Loucy (cell line): ENCODE measurements at regions not wholly inside any gene's neighbourhood (a gene's known extent, or its start where the extent isn't known, plus 50 kb on each side); places are given as distances from the start of the nearest gene placed in this dataset.
"Not testable (repeated sequence)": the region's sequence is repeated elsewhere in the genome, so short reads cannot be mapped to it uniquely, and the experiment has no call there.

Source experiments
- H2AFZ ChIP-seq: fragments of 200-600 bp; sonication (generic); 2 replicates; pipeline ENCODE4 v1.6.0; 2016; ENCODE audit warnings: antibody characterized with exemption, mild to moderate bottlenecking, low read length, moderate library complexity
- H3F3A ChIP-seq: fragments of 200-600 bp; 2 replicates; pipeline ENCODE4 v1.6.0; 2016; ENCODE audit warnings: antibody characterized with exemption, low read depth, mild to moderate bottlenecking
- H3K27me3 ChIP-seq: fragments of 200-600 bp; sonication (generic); 2 replicates; pipeline ENCODE4 v1.6.1; 2014; ENCODE audit warnings: low read length, mild to moderate bottlenecking; ENCODE audit not compliant: insufficient read depth, poor library complexity, severe bottlenecking
- H3K36me3 ChIP-seq: fragments of 200-600 bp; sonication (generic); 2 replicates; pipeline ENCODE4 v1.6.1; 2016; ENCODE audit warnings: low read length; ENCODE audit not compliant: insufficient read depth
- H3K4me1 ChIP-seq: fragments of 200-600 bp; sonication (generic); 2 replicates; pipeline ENCODE4 v1.5.1; 2014; ENCODE audit warnings: low read length, mild to moderate bottlenecking; ENCODE audit not compliant: insufficient read depth, poor library complexity, severe bottlenecking
- H3K4me2 ChIP-seq: fragments of 200-600 bp; sonication (generic); 2 replicates; pipeline ENCODE4 v1.6.0; 2014; ENCODE audit warnings: antibody characterized with exemption, low read length, low read depth, mild to moderate bottlenecking; ENCODE audit not compliant: poor library complexity, severe bottlenecking
- H3K4me3 ChIP-seq: fragments of 200-600 bp; sonication (generic); 2 replicates; pipeline ENCODE4 v1.5.1; 2014; ENCODE audit warnings: low read length, mild to moderate bottlenecking, mixed read lengths; ENCODE audit not compliant: poor library complexity, severe bottlenecking
- H3K79me2 ChIP-seq: fragments of 200-600 bp; sonication (generic); 2 replicates; pipeline ENCODE4 v1.6.1; 2014; ENCODE audit warnings: low read length; ENCODE audit not compliant: insufficient read depth
- H3K9ac ChIP-seq: fragments of 200-600 bp; sonication (generic); 2 replicates; pipeline ENCODE4 v1.6.0; 2014; ENCODE audit warnings: mild to moderate bottlenecking, low read depth, low read length, moderate library complexity; ENCODE audit not compliant: poor library complexity, severe bottlenecking
- H3K9me2 ChIP-seq: fragments of 200-600 bp; sonication (generic); replicated peaks from 2 replicates; pipeline ENCODE4 v1.6.1; 2016; ENCODE audit warnings: low read depth, low read length, mixed read lengths
- H3K9me3 ChIP-seq: fragments of 200-600 bp; sonication (generic); 2 replicates; pipeline ENCODE4 v1.6.1; 2014; ENCODE audit warnings: mild to moderate bottlenecking, antibody characterized with exemption, low read length, low read depth; ENCODE audit not compliant: insufficient read depth
- H4K20me1 ChIP-seq: fragments of 200-600 bp; sonication (generic); 2 replicates; pipeline ENCODE4 v1.6.0; 2014; ENCODE audit warnings: antibody characterized with exemption, low read length, mild to moderate bottlenecking; ENCODE audit not compliant: insufficient read depth, poor library complexity, severe bottlenecking
- CTCF ChIP-seq: fragments of 200-600 bp; sonication (generic); conservative IDR thresholded peaks from 2 replicates; pipeline ENCODE4 v1.5.1; 2014; ENCODE audit warnings: mild to moderate bottlenecking, antibody characterized with exemption, low read length
- EZH2phosphoT487 ChIP-seq: fragments of 200-600 bp; IDR thresholded peaks from 2 replicates; pipeline ENCODE4 v1.6.1; 2018; ENCODE audit warnings: antibody characterized with exemption, mild to moderate bottlenecking, moderate library complexity, borderline replicate concordance

DNA sequence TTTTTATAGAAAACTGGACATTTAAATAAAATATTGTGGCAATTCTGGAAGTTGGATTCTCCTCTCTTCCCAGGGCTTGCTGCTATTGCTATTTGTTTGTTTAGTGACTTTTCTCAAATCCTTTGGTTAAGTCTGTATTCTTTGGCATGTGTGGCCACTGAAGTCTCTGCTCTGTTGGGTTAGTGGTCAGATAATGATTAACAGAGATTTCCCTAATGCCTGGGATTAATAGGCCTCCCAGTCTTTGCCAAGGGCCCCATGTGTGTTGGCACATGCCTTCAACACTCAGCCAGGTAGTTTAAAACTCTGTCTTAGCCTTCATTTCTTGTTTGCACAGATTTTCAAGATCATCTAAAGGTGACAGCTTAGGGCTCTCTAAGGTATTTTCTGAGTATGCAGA is 92.8 kb upstream of the EPB41L4A start:
- no peaks in the 10 kb centered on the region for H3K4me1 ChIP-seq
- H3K9me2 ChIP-seq, result no peaks in the 10 kb centered on the region
- no peaks in the 10 kb centered on the region for H4K20me1 ChIP-seq
- no peak overlapping the region for H2AFZ ChIP-seq
- H3K27me3 ChIP-seq, result no peaks in the 10 kb centered on the region
- H3K79me2 ChIP-seq, result no peaks in the 10 kb centered on the region
- H3F3A ChIP-seq, result no peaks in the 10 kb centered on the region
- H3K9me3 ChIP-seq, result no peaks in the 10 kb centered on the region
- TF ChIP-seq EZH2phosphoT487, result no peak
- no peak for TF ChIP-seq CTCF
- H3K4me2 ChIP-seq, result no peak overlapping the region
- no peak overlapping the region for H3K4me3 ChIP-seq
- no peaks in the 10 kb centered on the region for H3K36me3 ChIP-seq
- H3K9ac ChIP-seq, result no peak overlapping the region

DNA sequence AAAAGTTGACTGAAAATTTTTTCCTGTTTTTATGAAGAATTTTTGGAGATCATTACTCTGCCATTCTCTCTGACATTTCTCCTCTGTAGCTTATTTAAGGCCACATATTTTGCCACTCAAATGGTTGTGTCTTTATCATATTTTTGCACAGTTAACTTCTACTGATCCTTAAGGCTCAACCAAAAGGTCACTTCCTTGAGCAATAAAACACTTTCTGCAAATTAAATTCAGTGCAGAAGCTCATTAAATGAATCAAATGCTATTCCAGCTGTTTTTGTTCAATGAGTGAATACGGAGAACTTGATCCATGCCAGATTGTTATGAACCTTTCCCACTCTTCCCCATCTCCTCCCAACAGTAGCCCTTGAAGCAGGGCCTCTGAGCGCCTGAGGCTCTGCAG is 93.8 kb upstream of the EPB41L4A start:
- no peak for TF ChIP-seq EZH2phosphoT487
- TF ChIP-seq CTCF, result no peak
- no peaks in the 10 kb centered on the region for H4K20me1 ChIP-seq
- no peaks in the 10 kb centered on the region for H3F3A ChIP-seq

DNA sequence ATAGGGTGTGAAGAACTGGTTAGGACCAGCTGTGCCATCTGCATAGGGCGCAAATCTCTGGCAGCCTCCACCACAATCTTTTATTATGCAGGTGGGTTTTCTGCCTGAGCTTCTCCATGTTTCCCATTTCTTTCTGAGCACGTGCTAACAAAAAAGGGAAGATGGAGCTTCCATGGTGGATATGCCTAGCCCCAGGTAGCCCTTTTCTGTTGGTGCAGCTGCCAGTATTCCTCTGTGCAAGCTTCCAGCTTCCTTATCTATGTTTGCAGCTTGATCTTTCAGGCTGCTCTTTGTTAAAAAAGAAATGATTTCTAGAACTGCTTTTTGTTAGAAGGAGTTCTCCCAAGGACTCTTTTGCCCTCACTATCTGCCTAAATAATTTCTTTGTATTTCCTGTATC is 95.0 kb upstream of the EPB41L4A start:
- H2AFZ ChIP-seq, result no peak overlapping the region
- no peaks in the 10 kb centered on the region for H3F3A ChIP-seq
- no peaks in the 10 kb centered on the region for H3K27me3 ChIP-seq
- no peak overlapping the region for H3K4me3 ChIP-seq
- no peaks in the 10 kb centered on the region for H3K4me1 ChIP-seq
- no peak overlapping the region for H3K4me2 ChIP-seq
- TF ChIP-seq CTCF (no peak), EZH2phosphoT487 (no peak)
- no peaks in the 10 kb centered on the region for H3K36me3 ChIP-seq
- no peaks in the 10 kb centered on the region for H3K9me3 ChIP-seq
- H3K9ac ChIP-seq, result no peak overlapping the region
- no peaks in the 10 kb centered on the region for H3K79me2 ChIP-seq
- no peaks in the 10 kb centered on the region for H3K9me2 ChIP-seq
- H4K20me1 ChIP-seq, result no peaks in the 10 kb centered on the region

More for the DNA sequence above, 93.8 kb upstream of the EPB41L4A start:
- Histone ChIP-seq H3K9ac (no peak overlapping the region), H3K79me2 (no peaks in the 10 kb centered on the region), H3K9me2 (no peaks in the 10 kb centered on the region), H3K9me3 (no peaks in the 10 kb centered on the region), H3K4me3 (no peak overlapping the region), H3K27me3 (no peaks in the 10 kb centered on the region), H3K36me3 (no peaks in the 10 kb centered on the region), H3K4me2 (no peak overlapping the region), H3K4me1 (no peaks in the 10 kb centered on the region), H2AFZ (no peak overlapping the region)

DNA sequence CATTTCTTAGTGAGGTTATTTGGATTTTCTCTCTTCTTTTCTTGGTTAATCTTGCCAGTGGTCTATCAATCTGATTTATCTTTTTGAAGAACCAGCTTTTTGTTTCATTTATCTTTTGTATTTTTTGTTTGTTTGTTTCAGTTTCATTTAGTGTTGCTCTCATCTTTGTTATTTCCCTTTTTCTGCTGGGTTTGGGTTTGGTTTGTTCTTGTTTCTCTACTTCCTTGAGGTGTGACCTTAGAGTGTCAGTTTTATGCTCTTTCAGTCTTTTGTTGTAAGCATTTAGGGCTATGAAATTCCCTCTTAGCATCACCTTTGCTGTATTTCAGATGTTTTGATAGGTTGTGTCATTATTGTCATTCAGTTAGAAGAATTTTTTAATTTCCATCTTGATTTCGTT is 101.4 kb upstream of the EPB41L4A start:
- H3K9me2 ChIP-seq, H3F3A ChIP-seq, H3K4me3 ChIP-seq, H4K20me1 ChIP-seq, H3K36me3 ChIP-seq, H3K9me3 ChIP-seq, H3K4me1 ChIP-seq, H2AFZ ChIP-seq, H3K4me2 ChIP-seq, H3K79me2 ChIP-seq, H3K9ac ChIP-seq, H3K27me3 ChIP-seq: not testable (repeated sequence)

GRCh38 chr5:112522891-112523673 is 104.0 kb upstream of the EPB41L4A start:
- not testable (repeated sequence) for H3F3A ChIP-seq, H3K4me3 ChIP-seq, H3K9ac ChIP-seq, H3K4me2 ChIP-seq, H3K27me3 ChIP-seq, H4K20me1 ChIP-seq, H3K9me2 ChIP-seq, H3K4me1 ChIP-seq, H3K36me3 ChIP-seq, H3K79me2 ChIP-seq, H3K9me3 ChIP-seq, H2AFZ ChIP-seq
